H1 (cell line): ENCODE measurements at regions not wholly inside any gene's neighbourhood (a gene's known extent, or its start where the extent isn't known, plus 50 kb on each side); places are given as distances from the start of the nearest gene placed in this dataset.

Source experiments
- CTCF ChIA-PET: fragments of 300-600 bp; sonication (Branson Sonifier 250); formaldehyde crosslinking; loops from one replicate; lab custom pipeline; 2021; ENCODE audit not compliant: partially characterized antibody; lab: Charles Lee
- POLR2A ChIA-PET: fragments of 300-600 bp; sonication (Branson Sonifier 250); formaldehyde crosslinking; loops from one replicate; lab custom pipeline; 2021; ENCODE audit warnings: inconsistent platforms; ENCODE audit not compliant: partially characterized antibody; lab: Charles Lee
- DNase-seq, 2 experiments: peaks; one replicate each; pipeline versions ENCODE4 v3.0.0 to v3.0.0-alpha.2; 2010 to 2022; ENCODE audit warnings: low spot score in 2 of 2, low read depth in 1 of 2, mixed read lengths in 1 of 2
- FAIRE-seq: peaks from 2 replicates; lab custom pipeline; 2011; peaks lifted over from hg19 to GRCh38; lab: Jason Lieb, UNC
- H2AFZ ChIP-seq: 2 replicates; pipeline ENCODE4 v1.8.1; 2012; ENCODE audit warnings: low read length, inconsistent platforms
- H2AK5ac ChIP-seq: 2 replicates; pipeline ENCODE4 v1.6.1; 2013; ENCODE audit warnings: low read depth, low read length
- H2BK120ac ChIP-seq: replicated peaks from 2 replicates; pipeline ENCODE3; 2013; ENCODE audit warnings: low read depth, low read length, inconsistent platforms
- H2BK12ac ChIP-seq: 2 replicates; pipeline ENCODE4 v1.6.1; 2013; ENCODE audit warnings: low read depth, low read length
- H2BK15ac ChIP-seq: 2 replicates; pipeline ENCODE4 v1.6.1; 2013; ENCODE audit warnings: low read length
- H2BK20ac ChIP-seq: 2 replicates; pipeline ENCODE4 v1.6.1; 2013; ENCODE audit warnings: low read length
- H2BK5ac ChIP-seq: 2 replicates; pipeline ENCODE4 v1.6.1; 2013; ENCODE audit warnings: low read depth, low read length
- H3K14ac ChIP-seq: 2 replicates; pipeline ENCODE4 v1.6.1; 2013; ENCODE audit warnings: inconsistent platforms; ENCODE audit not compliant: insufficient read length
- H3K18ac ChIP-seq: 2 replicates; pipeline ENCODE4 v1.6.1; 2013; ENCODE audit warnings: low read length; ENCODE audit errors: extremely low read depth
- H3K23ac ChIP-seq: 2 replicates; pipeline ENCODE4 v1.6.1; 2013; ENCODE audit warnings: inconsistent platforms; ENCODE audit not compliant: insufficient read length
- H3K23me2 ChIP-seq: 2 replicates; pipeline ENCODE4 v1.6.1; 2013; ENCODE audit warnings: low read depth, low read length
- H3K27ac ChIP-seq: 2 replicates; pipeline ENCODE4 v1.6.1; 2011; ENCODE audit warnings: low read depth, low read length, inconsistent platforms
- H3K27me3 ChIP-seq, 4 experiments: replicated peaks in 1 of 4; 1 replicate in 1 of 4; 2 replicates in 3 of 4; pipeline versions ENCODE4 v1.6.1 to v1.8.1; 2011 to 2013; ENCODE audit warnings: low read length in 3 of 4, mild to moderate bottlenecking in 3 of 4, inconsistent platforms in 2 of 4, mixed read lengths in 2 of 4, moderate library complexity in 1 of 4; ENCODE audit not compliant: control insufficient read depth in 3 of 4, insufficient read depth in 3 of 4; ENCODE audit errors: extremely low read depth in 1 of 4
- H3K36me3 ChIP-seq, 4 experiments: 2 replicates each; pipeline versions ENCODE4 v1.6.1 to v1.8.1; 2011 to 2013; ENCODE audit warnings: mild to moderate bottlenecking in 4 of 4, low read length in 3 of 4, moderate library complexity in 2 of 4, control low read depth in 1 of 4, inconsistent platforms in 1 of 4; ENCODE audit not compliant: insufficient read depth in 4 of 4, control insufficient read depth in 2 of 4
- H3K4ac ChIP-seq: replicated peaks from 2 replicates; pipeline ENCODE3; 2013; ENCODE audit warnings: low read length, low read depth, mixed read lengths, inconsistent platforms; ENCODE audit not compliant: insufficient read length
- H3K4me1 ChIP-seq, 4 experiments: replicated peaks in 1 of 4; 1 replicate in 1 of 4; 2 replicates in 3 of 4; pipeline versions ENCODE4 v1.6.1 to v1.8.1; 2011 to 2013; ENCODE audit warnings: low read length in 3 of 4, inconsistent platforms in 2 of 4, mixed read lengths in 1 of 4; ENCODE audit not compliant: insufficient read depth in 4 of 4, control insufficient read depth in 3 of 4
- H3K4me2 ChIP-seq, 2 experiments: 2 replicates each; pipeline versions ENCODE4 v1.6.1 to v1.8.1; 2011 to 2013; ENCODE audit warnings: low read depth in 2 of 2, low read length in 2 of 2, control low read depth in 1 of 2, inconsistent platforms in 1 of 2, mild to moderate bottlenecking in 1 of 2; ENCODE audit not compliant: insufficient read depth in 1 of 2
- H3K4me3 ChIP-seq, 4 experiments: fragments of 200-600, 300-600 bp in 1 of 4; sonication (generic), shearing (Covaris generic), sonication (Bioruptor Twin) in 1 of 4; 2 replicates each; pipeline versions ENCODE4 v1.5.1 to v1.8.1; 2011 to 2016; ENCODE audit warnings: low read length in 4 of 4, low read depth in 3 of 4, control low read depth in 2 of 4, inconsistent platforms in 2 of 4, mild to moderate bottlenecking in 2 of 4, mixed read lengths in 1 of 4, moderate library complexity in 1 of 4; ENCODE audit not compliant: insufficient read depth in 2 of 4; ENCODE audit errors: extremely low read depth in 1 of 4
- H3K56ac ChIP-seq: replicated peaks from 2 replicates; pipeline ENCODE3; 2013; ENCODE audit warnings: low read depth, mild to moderate bottlenecking, mixed read lengths, low read length, inconsistent platforms; ENCODE audit not compliant: insufficient read length
- H3K79me1 ChIP-seq: 2 replicates; pipeline ENCODE4 v1.6.1; 2013; ENCODE audit warnings: low read depth, low read length, control low read depth
- H3K79me2 ChIP-seq, 2 experiments: 2 replicates each; pipeline versions ENCODE4 v1.6.1 to v1.8.1; 2012 to 2013; ENCODE audit warnings: low read length in 2 of 2, mild to moderate bottlenecking in 2 of 2, inconsistent platforms in 1 of 2; ENCODE audit not compliant: insufficient read depth in 2 of 2, control insufficient read depth in 1 of 2
- H3K9ac ChIP-seq, 4 experiments: replicated peaks in 1 of 4; 1 replicate in 1 of 4; 2 replicates in 3 of 4; pipeline versions ENCODE4 v1.6.1 to v1.8.1; 2011 to 2013; ENCODE audit warnings: low read depth in 3 of 4, low read length in 3 of 4, control low read depth in 2 of 4, mild to moderate bottlenecking in 2 of 4, moderate library complexity in 2 of 4, inconsistent platforms in 1 of 4; ENCODE audit errors: extremely low read depth in 1 of 4
- H3K9me3 ChIP-seq, 2 experiments: 2 replicates each; pipeline versions ENCODE4 v1.6.1 to v1.8.1; 2012 to 2013; ENCODE audit warnings: mild to moderate bottlenecking in 2 of 2, moderate library complexity in 2 of 2, control low read depth in 1 of 2, inconsistent platforms in 1 of 2, low read depth in 1 of 2, low read length in 1 of 2, mixed read lengths in 1 of 2; ENCODE audit not compliant: insufficient read depth in 2 of 2
- H4K20me1 ChIP-seq, 2 experiments: replicated peaks in 1 of 2; 2 replicates each; pipeline versions ENCODE3 to v1.8.1; 2011 to 2013; ENCODE audit warnings: inconsistent platforms in 2 of 2, low read length in 2 of 2, mild to moderate bottlenecking in 1 of 2; ENCODE audit not compliant: insufficient read depth in 2 of 2, control insufficient read depth in 1 of 2
- H4K5ac ChIP-seq: 2 replicates; pipeline ENCODE4 v1.6.1; 2013; ENCODE audit warnings: low read length, low read depth, mixed read lengths, inconsistent platforms; ENCODE audit not compliant: insufficient read length
- H4K8ac ChIP-seq: 2 replicates; pipeline ENCODE4 v1.8.0; 2013; ENCODE audit warnings: mild to moderate bottlenecking, moderate library complexity, low read length, inconsistent platforms; ENCODE audit not compliant: insufficient read depth; ENCODE audit errors: extremely low read depth
- H4K91ac ChIP-seq: replicated peaks from 2 replicates; pipeline ENCODE3; 2013; ENCODE audit warnings: low read length, mixed read lengths, inconsistent platforms; ENCODE audit not compliant: insufficient read length
- BCL11A ChIP-seq, 2 experiments: IDR thresholded peaks; one replicate each; pipeline ENCODE4 v1.6.1; 2011; ENCODE audit warnings: low read depth in 2 of 2, low read length in 2 of 2, mild to moderate bottlenecking in 2 of 2
- BRCA1 ChIP-seq: IDR thresholded peaks from 2 replicates; pipeline ENCODE4 v1.6.1; 2012; ENCODE audit warnings: low read depth, low read length, improper control_type of control experiment
- JUN ChIP-seq: IDR thresholded peaks from 2 replicates; pipeline ENCODE4 v1.6.1; 2011; ENCODE audit warnings: low read depth, mild to moderate bottlenecking, improper control_type of control experiment, low read length
- KDM4A ChIP-seq: IDR thresholded peaks from one replicate; pipeline ENCODE4 v1.7.1; 2012; ENCODE audit warnings: low read depth, mild to moderate bottlenecking, moderate library complexity, low read length, inconsistent platforms; ENCODE audit not compliant: severe bottlenecking
- KDM5A ChIP-seq: fragments of 200-600 bp; IDR thresholded peaks from 2 replicates; pipeline ENCODE4 v1.7.1; 2012; ENCODE audit warnings: mild to moderate bottlenecking, low read length, inconsistent platforms, mixed read lengths
- PHF8 ChIP-seq: fragments of 200-600 bp; sonication (generic); conservative IDR thresholded peaks from 2 replicates; pipeline ENCODE4 v1.7.1; 2012; ENCODE audit warnings: low read depth, mild to moderate bottlenecking, inconsistent platforms, low read length, moderate library complexity
- POLR2A ChIP-seq, 2 experiments: IDR thresholded peaks; 1 replicate in 1 of 2; 2 replicates in 1 of 2; pipeline ENCODE4 v1.6.1; 2011; ENCODE audit warnings: low read depth in 2 of 2, low read length in 2 of 2, mild to moderate bottlenecking in 2 of 2; ENCODE audit errors: control extremely low read depth in 1 of 2
- RAD21 ChIP-seq, 2 experiments: IDR thresholded peaks in 1 of 2; conservative IDR thresholded peaks in 1 of 2; 2 replicates each; pipeline ENCODE4 v1.6.1; 2011; ENCODE audit warnings: low read depth in 2 of 2, low read length in 2 of 2, improper control_type of control experiment in 1 of 2, inconsistent platforms in 1 of 2, mild to moderate bottlenecking in 1 of 2, moderate library complexity in 1 of 2
- SP4 ChIP-seq: IDR thresholded peaks from 2 replicates; pipeline ENCODE4 v1.6.1; 2012; ENCODE audit warnings: low read length, inconsistent platforms
- SUZ12 ChIP-seq: fragments of 200-600 bp; sonication (generic); IDR thresholded peaks from 2 replicates; pipeline ENCODE4 v1.6.1; 2012; ENCODE audit warnings: mild to moderate bottlenecking, inconsistent platforms, low read length, moderate library complexity, mixed read lengths
- WGBS, 2 experiments: shearing (Covaris generic) in 1 of 2; methylation state at CpG; one replicate each; pipeline versions ENCODE4 v1.1.6 to v1.1.7; 2013 to 2015; ENCODE audit warnings: low lambda C conversion rate in 2 of 2, mixed read lengths in 2 of 2, inconsistent platforms in 1 of 2, low coverage in 1 of 2, missing lambda C conversion rate in 1 of 2; ENCODE audit not compliant: insufficient replicate concordance in 2 of 2, insufficient coverage in 1 of 2, insufficient read length in 1 of 2; ENCODE audit errors: extremely low coverage in 1 of 2, missing lambda C conversion rate in 1 of 2; 5-methylcytosine and 5-hydroxymethylcytosine counted together

DNA sequence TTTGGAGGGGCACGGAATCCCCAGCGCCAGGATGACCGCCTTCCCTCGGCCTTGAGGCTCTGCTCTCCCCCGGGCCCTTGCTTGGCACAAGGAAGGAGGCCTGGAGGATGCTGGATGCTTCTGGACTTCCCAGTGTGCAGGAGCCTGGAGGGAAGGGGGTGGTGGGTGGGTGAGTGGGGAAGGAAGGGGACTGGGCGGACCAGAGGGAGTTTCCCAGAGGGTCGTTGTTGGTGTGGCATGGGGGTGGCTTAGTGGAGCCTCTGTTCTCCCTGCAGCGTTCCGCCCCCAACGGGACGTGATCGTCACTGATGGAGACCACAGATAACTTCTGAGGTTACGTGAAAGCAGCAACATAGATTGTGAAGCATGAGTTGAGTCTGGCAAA, 140.0 kb downstream of the IRF8 start:
- Histone ChIP-seq H3K9ac (no peak overlapping the region), H3K4ac (no peak overlapping the region), H3K79me1 (no peaks in the 10 kb centered on the region), H3K9me3 (no peaks in the 10 kb centered on the region), H3K14ac (no peak overlapping the region), H3K23me2 (no peaks in the 10 kb centered on the region), H3K23ac (no peak overlapping the region), H3K56ac (no peak overlapping the region), H2AFZ (no peak overlapping the region), H3K18ac (no peak overlapping the region), H3K27me3 (no peaks in the 10 kb centered on the region; a peak in 1 of 7 replicates), H3K36me3 (no peaks in the 10 kb centered on the region), H4K8ac (no peak overlapping the region), H2BK120ac (no peak overlapping the region), H2BK5ac (no peak overlapping the region), H2BK15ac (no peak overlapping the region), H3K79me2 (no peaks in the 10 kb centered on the region), H2AK5ac (no peak overlapping the region), H3K4me3 (no peak overlapping the region), H3K27ac (no peak overlapping the region), H2BK12ac (no peak overlapping the region), H4K20me1 (no peaks in the 10 kb centered on the region), H4K91ac (no peak overlapping the region), H3K4me2 (no peak overlapping the region), H2BK20ac (no peak overlapping the region), H4K5ac (no peak overlapping the region), H3K4me1 (peaks cover 0 to 6% (median 5%) of the 10 kb centered on the region in 4 experiments; a peak in 5 of 7 replicates)
- DNase-seq (no peak), FAIRE-seq (no peak)
- TF ChIP-seq SUZ12 (no peak), PHF8 (no peak), KDM5A (no peak), BRCA1 (no peak), KDM4A (no peak), POLR2A (IDR thresholded peaks at IDR 0.05; ENCODE audit: control extremely low read depth in 1 of 2, low read depth in 2 of 2, low read length in 2 of 2) (no peak), RAD21 (IDR thresholded peaks at IDR 0.05 in 1 of 2, conservative IDR thresholded peaks at IDR 0.05 in 1 of 2; ENCODE audit: low read depth in 2 of 2, low read length in 2 of 2) (no peak), SP4 (no peak), JUN (no peak), BCL11A (IDR thresholded peaks at IDR 0.05; ENCODE audit: low read depth in 2 of 2, low read length in 2 of 2) (no peak)
- POLR2A ChIA-PET, result no interaction called here
- WGBS, 2 experiments, result 94% methylated on average over 11 of the region's 13 CpGs; no CpG with 5 or more reads in 1 of the 2 experiments
- CTCF ChIA-PET, result interaction anchor here (0.7 to 3.8 kb wide), 5 partner anchors 10 to 218 kb away, joined by 3 to 15 read pairs (median 4); no protein-coding TSS in a partner anchor
